Adrenal gland (tissue), 9 donors: ENCODE measurements at regions not wholly inside any gene's neighbourhood (a gene's known extent, or its start where the extent isn't known, plus 50 kb on each side); places are given as distances from the start of the nearest gene placed in this dataset.

Source experiments
- DNase-seq, 7 donors: peaks; one replicate each; pipeline ENCODE4 v3.0.0-alpha.2; 2019 to 2020
- H3K27ac ChIP-seq, 5 donors: fragments of 200-600 bp; sonication (generic) in 4 of 5; 1 replicate in 3 of 5; 2 replicates in 2 of 5; pipeline versions ENCODE4 v1.5.1 to v1.8.0; 2016 to 2020; ENCODE audit warnings: mild to moderate bottlenecking in 1 of 5
- H3K27me3 ChIP-seq: fragments of 200-600 bp; 2 replicates; pipeline ENCODE4 v1.8.0; 2021
- H3K36me3 ChIP-seq, 2 donors: fragments of 200-600 bp; replicated peaks in 1 of 2; 1 replicate in 1 of 2; 2 replicates in 1 of 2; pipeline versions ENCODE4 v1.5.1 to v1.8.0; 2018 to 2022
- H3K4me1 ChIP-seq, 2 donors: fragments of 200-600 bp; replicated peaks in 1 of 2; 1 replicate in 1 of 2; 2 replicates in 1 of 2; pipeline versions ENCODE4 v1.5.1 to v1.8.0; 2018 to 2021
- H3K4me3 ChIP-seq, 4 donors: fragments of 200-600 bp; sonication (generic) in 3 of 4; one replicate each; pipeline ENCODE4 v1.5.1; 2016 to 2018
- H3K9me3 ChIP-seq, 3 donors: fragments of 200-600 bp; sonication (generic) in 1 of 3; replicated peaks in 1 of 3; 1 replicate in 2 of 3; 2 replicates in 1 of 3; pipeline versions ENCODE4 v1.5.1 to v1.8.0; 2016 to 2021
- POLR2A ChIP-seq, 2 donors: fragments of 450-650 bp; IDR thresholded peaks; one replicate each; pipeline ENCODE4 v1.6.1; 2017; ENCODE audit warnings: antibody characterized with exemption in 2 of 2, mild to moderate bottlenecking in 2 of 2, moderate library complexity in 1 of 2
- WGBS, 4 donors: extraction: QIAGEN DNeasy Blood & Tissue Kit in 2 of 4; methylation state at CpG; one replicate each; pipeline versions ENCODE4 v1.1.5 to v1.1.7; 2013 to 2017; 5-methylcytosine and 5-hydroxymethylcytosine counted together
- intact Hi-C, 2 donors: fragments of 100-400 bp; cut with DNase I; formaldehyde crosslinking; loops; one replicate each; pipeline versions ENCODE4 v1.14.1 to v1.15.0; 2022 to 2023
- TF ChIP-seq, protein P1 (sequence below), 6 experiments: fragments of 450-650 bp in 4 of 6; fragments of 200-600 bp in 2 of 6; sonication (generic) in 1 of 6; IDR thresholded peaks; 1 replicate in 5 of 6; 2 replicates in 1 of 6; pipeline versions ENCODE4 v1.5.1 to v1.8.0; 2016 to 2021; ENCODE audit warnings: antibody characterized with exemption in 6 of 6, mild to moderate bottlenecking in 2 of 6, moderate library complexity in 1 of 6
- donor health status: healthy with polysubstance abuse.
- donor health status: Bipolar disorder and iron deficiency.
- donor health status: DM: yes; HTN: yes; CAD: no.
- donor health status: DM: no; HTN: no; CAD: no.
- donor health status: DM: no; HTN: no; CAD: no.

DNA sequence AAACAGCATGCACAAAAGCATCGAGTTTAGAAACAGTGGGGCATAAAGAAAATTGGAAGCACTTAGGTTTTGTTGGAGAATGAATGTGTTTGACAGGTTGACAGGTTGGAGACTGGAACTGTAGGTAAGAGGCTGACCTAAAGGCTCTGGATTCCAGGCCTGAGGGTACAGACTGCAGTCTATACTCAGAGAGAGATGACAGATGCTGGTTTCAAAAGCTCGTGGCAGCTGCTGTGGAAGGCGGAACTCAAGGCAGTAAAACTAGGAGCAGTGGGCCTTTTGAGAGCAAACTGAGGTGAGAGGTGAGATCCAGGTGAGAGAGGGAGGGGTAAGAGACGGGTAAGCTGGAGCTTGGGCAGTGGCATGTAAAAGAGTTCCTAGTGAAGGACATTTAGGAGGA is 415.2 kb downstream of the TRIML1 start:
- no peaks in the 10 kb centered on the region for H3K9me3 ChIP-seq
- no peak for TF ChIP-seq POLR2A (IDR thresholded peaks at IDR 0.05)
- TF ChIP-seq, protein P1, sequence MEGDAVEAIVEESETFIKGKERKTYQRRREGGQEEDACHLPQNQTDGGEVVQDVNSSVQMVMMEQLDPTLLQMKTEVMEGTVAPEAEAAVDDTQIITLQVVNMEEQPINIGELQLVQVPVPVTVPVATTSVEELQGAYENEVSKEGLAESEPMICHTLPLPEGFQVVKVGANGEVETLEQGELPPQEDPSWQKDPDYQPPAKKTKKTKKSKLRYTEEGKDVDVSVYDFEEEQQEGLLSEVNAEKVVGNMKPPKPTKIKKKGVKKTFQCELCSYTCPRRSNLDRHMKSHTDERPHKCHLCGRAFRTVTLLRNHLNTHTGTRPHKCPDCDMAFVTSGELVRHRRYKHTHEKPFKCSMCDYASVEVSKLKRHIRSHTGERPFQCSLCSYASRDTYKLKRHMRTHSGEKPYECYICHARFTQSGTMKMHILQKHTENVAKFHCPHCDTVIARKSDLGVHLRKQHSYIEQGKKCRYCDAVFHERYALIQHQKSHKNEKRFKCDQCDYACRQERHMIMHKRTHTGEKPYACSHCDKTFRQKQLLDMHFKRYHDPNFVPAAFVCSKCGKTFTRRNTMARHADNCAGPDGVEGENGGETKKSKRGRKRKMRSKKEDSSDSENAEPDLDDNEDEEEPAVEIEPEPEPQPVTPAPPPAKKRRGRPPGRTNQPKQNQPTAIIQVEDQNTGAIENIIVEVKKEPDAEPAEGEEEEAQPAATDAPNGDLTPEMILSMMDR (IDR thresholded peaks at IDR 0.05): no peak
- WGBS, 4 donors: 70 to 76% (median 73%) methylated on average over 4 of the region's 4 CpGs

GRCh38 chr4:188573104-188573503 is 433.9 kb downstream of the TRIML1 start:
- no peak for TF ChIP-seq POLR2A (IDR thresholded peaks at IDR 0.05)
- TF ChIP-seq, protein P1 (IDR thresholded peaks at IDR 0.05): no peak
- Histone ChIP-seq H3K4me3 (no peak overlapping the region), H3K36me3 (no peaks in the 10 kb centered on the region), H3K9me3 (no peaks in the 10 kb centered on the region), H3K27me3 (no peaks in the 10 kb centered on the region), H3K4me1 (peaks cover 0 to 4% of the 10 kb centered on the region in 2 donors), H3K27ac (no peak overlapping the region)
- no peak for DNase-seq
- intact Hi-C loops: no loop called here
- WGBS, 4 donors: 65 to 76% (median 72%) methylated on average over 3 of the region's 3 CpGs

More for the DNA sequence above, 415.2 kb downstream of the TRIML1 start:
- Histone ChIP-seq H3K27ac (no peak overlapping the region), H3K27me3 (no peaks in the 10 kb centered on the region), H3K36me3 (no peaks in the 10 kb centered on the region), H3K4me1 (no peaks in the 10 kb centered on the region), H3K4me3 (no peak overlapping the region)
- DNase-seq: no peak
- intact Hi-C loops: no loop called here

DNA sequence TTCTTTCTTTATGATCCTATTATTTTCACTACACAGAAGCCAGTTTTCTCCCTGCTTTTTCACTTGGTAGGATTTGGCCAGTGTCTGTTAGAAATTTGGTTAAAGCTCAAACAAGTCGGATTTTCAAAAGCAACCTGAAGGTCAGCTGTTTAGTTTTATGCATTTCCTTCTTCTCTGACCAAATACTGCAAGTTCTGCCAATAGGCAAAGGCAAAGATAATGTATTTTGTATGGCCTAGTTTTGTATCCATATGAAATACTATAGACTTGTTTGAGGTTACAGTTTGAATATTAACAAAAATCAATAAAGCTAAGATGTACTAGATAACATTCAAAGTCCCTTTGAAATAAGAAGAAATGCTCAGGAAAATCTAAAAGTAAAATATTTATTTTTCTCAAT is 439.4 kb downstream of the TRIML1 start:
- H3K4me3 ChIP-seq: no peak overlapping the region
- intact Hi-C loops: no loop called here
- no peaks in the 10 kb centered on the region for H3K9me3 ChIP-seq
- 41 to 56% (median 49%) methylated on average over 1 of the region's 1 CpG for WGBS, 4 donors
- H3K27me3 ChIP-seq: no peaks in the 10 kb centered on the region
- TF ChIP-seq, protein P1 (IDR thresholded peaks at IDR 0.05): no peak
- no peak for TF ChIP-seq POLR2A (IDR thresholded peaks at IDR 0.05)
- no peak for DNase-seq
- no peak overlapping the region for H3K27ac ChIP-seq
- H3K4me1 ChIP-seq: no peaks in the 10 kb centered on the region
- no peaks in the 10 kb centered on the region for H3K36me3 ChIP-seq

GRCh38 chr4:188596021-188596420 is 456.8 kb downstream of the TRIML1 start:
- Histone ChIP-seq H3K36me3 (no peaks in the 10 kb centered on the region), H3K27me3 (no peaks in the 10 kb centered on the region), H3K4me1 (no peaks in the 10 kb centered on the region), H3K9me3 (no peaks in the 10 kb centered on the region), H3K4me3 (no peak overlapping the region), H3K27ac (no peak overlapping the region)
- TF ChIP-seq, protein P1 (IDR thresholded peaks at IDR 0.05): no peak
- no peak for TF ChIP-seq POLR2A (IDR thresholded peaks at IDR 0.05)
- intact Hi-C loops: no loop called here
- WGBS, 4 donors: 46 to 49% (median 48%) methylated on average over 5 of the region's 5 CpGs
- DNase-seq: peak in 6 of 7 donors; percentile 20 to 58 (median 26)
